GM21619 (cell line): ENCODE measurements at regions not wholly inside any gene's neighbourhood (a gene's known extent, or its start where the extent isn't known, plus 50 kb on each side); places are given as distances from the start of the nearest gene placed in this dataset.
"Not testable (repeated sequence)": the region's sequence is repeated elsewhere in the genome, so short reads cannot be mapped to it uniquely, and the experiment has no call there.

Source experiments
- ATAC-seq: cut with Tn5 transposase; IDR thresholded peaks from one replicate; pipeline ENCODE4 v1.9.1; 2021; ENCODE audit not compliant: unreplicated experiment

GRCh38 chr1:68777851-68778250 lies 281.0 kb upstream of the DEPDC1 start:
- ATAC-seq: no peak

GRCh38 chr1:68779841-68780240 lies 283.0 kb upstream of the DEPDC1 start:
- not testable (repeated sequence) for ATAC-seq

GRCh38 chr1:68780919-68781318 lies 284.0 kb upstream of the DEPDC1 start:
- no peak for ATAC-seq

- no peak for ATAC-seq
These were observed 286.0 kb upstream of the DEPDC1 start for GRCh38 chr1:68782890-68783289.

- no peak for ATAC-seq
These were observed 288.4 kb upstream of the DEPDC1 start for GRCh38 chr1:68785328-68785727.

GRCh38 chr1:68788762-68789161 lies 291.9 kb upstream of the DEPDC1 start:
- ATAC-seq: no peak

GRCh38 chr1:68791800-68792199 lies 294.9 kb upstream of the DEPDC1 start:
- no peak for ATAC-seq

- no peak for ATAC-seq
These were observed 299.1 kb upstream of the DEPDC1 start for GRCh38 chr1:68795956-68796355.

GRCh38 chr1:68796888-68797287 lies 300.0 kb upstream of the DEPDC1 start:
- no peak for ATAC-seq

- no peak for ATAC-seq
These were observed 301.2 kb upstream of the DEPDC1 start for GRCh38 chr1:68798071-68798470.

- no peak for ATAC-seq
These were observed 302.2 kb upstream of the DEPDC1 start for GRCh38 chr1:68799096-68799495.

GRCh38 chr1:68800182-68800581 lies 303.3 kb upstream of the DEPDC1 start:
- ATAC-seq: no peak

GRCh38 chr1:68801440-68801839 lies 304.6 kb upstream of the DEPDC1 start:
- no peak for ATAC-seq

- no peak for ATAC-seq
These were observed 308.3 kb upstream of the DEPDC1 start for GRCh38 chr1:68805097-68805641.

- no peak for ATAC-seq
These were observed 311.5 kb upstream of the DEPDC1 start for GRCh38 chr1:68808351-68808750.

GRCh38 chr1:68811806-68812205 lies 314.9 kb upstream of the DEPDC1 start:
- no peak for ATAC-seq

GRCh38 chr1:68812333-68812732 lies 315.5 kb upstream of the DEPDC1 start:
- ATAC-seq: no peak

- ATAC-seq: no peak
These were observed 317.2 kb upstream of the DEPDC1 start for GRCh38 chr1:68814067-68814466.

- no peak for ATAC-seq
These were observed 318.8 kb upstream of the DEPDC1 start for GRCh38 chr1:68815632-68816031.

GRCh38 chr1:68817505-68818210 lies 320.8 kb upstream of the DEPDC1 start:
- ATAC-seq: not testable (repeated sequence)

- ATAC-seq: no peak
These were observed 322.4 kb upstream of the DEPDC1 start for GRCh38 chr1:68819190-68819829.

GRCh38 chr1:68820151-68820550 lies 323.3 kb upstream of the DEPDC1 start:
- no peak for ATAC-seq
